Skeletal muscle satellite cell (primary cell): ENCODE measurements at regions not wholly inside any gene's neighbourhood (a gene's known extent, or its start where the extent isn't known, plus 50 kb on each side); places are given as distances from the start of the nearest gene placed in this dataset.
"Not testable (repeated sequence)": the region's sequence is repeated elsewhere in the genome, so short reads cannot be mapped to it uniquely, and the experiment has no call there.

Experiments used
- H3K27me3 ChIP-seq: 2 replicates; pipeline ENCODE4 v1.7.0; 2013; ENCODE audit warnings: low read length; ENCODE audit not compliant: control insufficient read depth, insufficient read depth
- H3K36me3 ChIP-seq: 2 replicates; pipeline ENCODE4 v1.7.0; 2013; ENCODE audit warnings: mild to moderate bottlenecking, control low read depth, low read length; ENCODE audit not compliant: insufficient read depth
- H3K4me1 ChIP-seq: 2 replicates; pipeline ENCODE4 v1.7.0; 2013; ENCODE audit warnings: low read length; ENCODE audit not compliant: control insufficient read depth, insufficient read depth
- H3K4me2 ChIP-seq: 2 replicates; pipeline ENCODE4 v1.7.0; 2013; ENCODE audit warnings: mild to moderate bottlenecking, low read length
- H3K4me3 ChIP-seq: 2 replicates; pipeline ENCODE4 v1.7.0; 2013; ENCODE audit warnings: low read length
- H3K9ac ChIP-seq: 2 replicates; pipeline ENCODE4 v1.7.0; 2013; ENCODE audit warnings: mild to moderate bottlenecking, low read depth, low read length, moderate library complexity
- H3K9me3 ChIP-seq: replicated peaks from 2 replicates; pipeline ENCODE4 v1.7.0; 2013; ENCODE audit warnings: mild to moderate bottlenecking, control low read depth, low read length

- Histone ChIP-seq H3K4me3 (no peak overlapping the region), H3K27me3 (no peaks in the 10 kb centered on the region), H3K9ac (no peak overlapping the region), H3K4me2 (no peak overlapping the region), H3K36me3 (no peaks in the 10 kb centered on the region), H3K4me1 (no peaks in the 10 kb centered on the region), H3K9me3 (no peaks in the 10 kb centered on the region)
Measured at GRCh38 chr9:88596376-88596775, 61.4 kb downstream of the NXNL2 start.

- Histone ChIP-seq H3K4me3 (no peak overlapping the region), H3K36me3 (no peaks in the 10 kb centered on the region), H3K9ac (no peak overlapping the region), H3K4me2 (no peak overlapping the region), H3K9me3 (no peaks in the 10 kb centered on the region), H3K27me3 (no peaks in the 10 kb centered on the region), H3K4me1 (peaks cover 5% of the 10 kb centered on the region)
Measured at GRCh38 chr9:88604836-88605511, 70.0 kb downstream of the NXNL2 start.

GRCh38 chr9:88605512-88606362 is 70.8 kb downstream of the NXNL2 start:
- Histone ChIP-seq H3K9ac (no peak overlapping the region), H3K27me3 (no peaks in the 10 kb centered on the region), H3K4me2 (no peak overlapping the region), H3K4me1 (peaks cover 5% of the 10 kb centered on the region), H3K4me3 (no peak overlapping the region), H3K36me3 (no peaks in the 10 kb centered on the region), H3K9me3 (no peaks in the 10 kb centered on the region)

GRCh38 chr9:88614359-88614758 is 79.4 kb downstream of the NXNL2 start:
- Histone ChIP-seq H3K4me3 (no peak overlapping the region), H3K36me3 (no peaks in the 10 kb centered on the region), H3K4me2 (no peak overlapping the region), H3K4me1 (no peaks in the 10 kb centered on the region), H3K9me3 (no peaks in the 10 kb centered on the region), H3K9ac (no peak overlapping the region), H3K27me3 (no peaks in the 10 kb centered on the region)

GRCh38 chr9:88623698-88624097 is 88.7 kb downstream of the NXNL2 start:
- H3K9me3 ChIP-seq: no peaks in the 10 kb centered on the region
- H3K4me3 ChIP-seq: no peak overlapping the region

GRCh38 chr9:88628114-88628513 is 93.1 kb downstream of the NXNL2 start:
- Histone ChIP-seq H3K27me3 (no peaks in the 10 kb centered on the region), H3K4me1 (no peaks in the 10 kb centered on the region), H3K9me3 (no peaks in the 10 kb centered on the region), H3K9ac (no peak overlapping the region), H3K4me2 (no peak overlapping the region), H3K36me3 (no peaks in the 10 kb centered on the region), H3K4me3 (no peak overlapping the region)

More at GRCh38 chr9:88623698-88624097, 88.7 kb downstream of the NXNL2 start:
- Histone ChIP-seq H3K27me3 (no peaks in the 10 kb centered on the region), H3K4me1 (no peaks in the 10 kb centered on the region), H3K4me2 (no peak overlapping the region), H3K9ac (no peak overlapping the region), H3K36me3 (no peaks in the 10 kb centered on the region)

GRCh38 chr9:88628811-88629210 is 93.8 kb downstream of the NXNL2 start:
- no peaks in the 10 kb centered on the region for H3K27me3 ChIP-seq
- H3K4me1 ChIP-seq: no peaks in the 10 kb centered on the region
- no peak overlapping the region for H3K9ac ChIP-seq
- H3K4me2 ChIP-seq: no peak overlapping the region
- no peak overlapping the region for H3K4me3 ChIP-seq
- no peaks in the 10 kb centered on the region for H3K36me3 ChIP-seq
- peaks cover under 1% of the 10 kb centered on the region for H3K9me3 ChIP-seq

GRCh38 chr9:88630574-88630973 is 95.6 kb downstream of the NXNL2 start:
- H3K36me3 ChIP-seq, H3K4me3 ChIP-seq, H3K4me2 ChIP-seq, H3K27me3 ChIP-seq, H3K9ac ChIP-seq, H3K4me1 ChIP-seq, H3K9me3 ChIP-seq: not testable (repeated sequence)

GRCh38 chr9:88635151-88635550 is 100.2 kb downstream of the NXNL2 start:
- Histone ChIP-seq H3K36me3 (no peaks in the 10 kb centered on the region), H3K9me3 (peaks cover 3% of the 10 kb centered on the region), H3K27me3 (peaks cover 9% of the 10 kb centered on the region), H3K4me3 (no peak overlapping the region), H3K9ac (no peak overlapping the region), H3K4me2 (no peak overlapping the region), H3K4me1 (no peaks in the 10 kb centered on the region)

- Histone ChIP-seq H3K4me2 (no peak overlapping the region), H3K9ac (no peak overlapping the region), H3K4me3 (no peak overlapping the region), H3K36me3 (no peaks in the 10 kb centered on the region), H3K9me3 (no peaks in the 10 kb centered on the region), H3K27me3 (peaks cover 10% of the 10 kb centered on the region), H3K4me1 (no peaks in the 10 kb centered on the region)
Measured at GRCh38 chr9:88641456-88642240, 106.7 kb downstream of the NXNL2 start.

GRCh38 chr9:88642336-88642735 is 107.4 kb downstream of the NXNL2 start:
- Histone ChIP-seq H3K4me2 (no peak overlapping the region), H3K27me3 (peaks cover 10% of the 10 kb centered on the region), H3K4me3 (no peak overlapping the region), H3K4me1 (no peaks in the 10 kb centered on the region), H3K36me3 (no peaks in the 10 kb centered on the region), H3K9ac (no peak overlapping the region), H3K9me3 (no peaks in the 10 kb centered on the region)
